Fibroblast of lung (primary cell): ENCODE measurements at regions not wholly inside any gene's neighbourhood (a gene's known extent, or its start where the extent isn't known, plus 50 kb on each side); places are given as distances from the start of the nearest gene placed in this dataset.

ENCODE experiments used
- DNase-seq, 2 donors: peaks; one replicate each; pipeline versions ENCODE4 v3.0.0 to v3.0.0-alpha.2; 2010; ENCODE audit warnings: low read depth in 2 of 2
- H2AFZ ChIP-seq: 2 replicates; pipeline ENCODE4 v1.5.1; 2012; ENCODE audit warnings: low read length, control low read depth, inconsistent platforms
- H3K27ac ChIP-seq: 2 replicates; pipeline ENCODE4 v1.5.1; 2011; ENCODE audit warnings: low read length, control low read depth; ENCODE audit not compliant: insufficient read depth
- H3K27me3 ChIP-seq: 2 replicates; pipeline ENCODE4 v1.5.1; 2011; ENCODE audit warnings: mild to moderate bottlenecking, low read length; ENCODE audit not compliant: control insufficient read depth, insufficient read depth
- H3K36me3 ChIP-seq: 2 replicates; pipeline ENCODE4 v1.5.1; 2011; ENCODE audit warnings: low read length; ENCODE audit not compliant: control insufficient read depth, insufficient read depth
- H3K4me1 ChIP-seq: 2 replicates; pipeline ENCODE4 v1.5.1; 2011; ENCODE audit warnings: low read length; ENCODE audit not compliant: control insufficient read depth, insufficient read depth; ENCODE audit errors: extremely low read depth
- H3K4me2 ChIP-seq: 2 replicates; pipeline ENCODE4 v1.5.1; 2011; ENCODE audit warnings: low read length, control low read depth; ENCODE audit not compliant: insufficient read depth; ENCODE audit errors: extremely low read depth
- H3K4me3 ChIP-seq, 4 experiments: fragments of 200-600 bp in 1 of 4; sonication (generic) in 1 of 4; replicated peaks in 1 of 4; 2 replicates each; pipeline ENCODE4 v1.5.1; 2011 to 2016; ENCODE audit warnings: low read length in 4 of 4, low read depth in 3 of 4, mild to moderate bottlenecking in 3 of 4, control low read depth in 2 of 4, inconsistent platforms in 1 of 4, mixed read lengths in 1 of 4; ENCODE audit not compliant: insufficient read depth in 1 of 4; ENCODE audit errors: control extremely low read depth in 1 of 4
- H3K79me2 ChIP-seq: 2 replicates; pipeline ENCODE4 v1.5.1; 2012; ENCODE audit warnings: mild to moderate bottlenecking, low read length, inconsistent platforms; ENCODE audit not compliant: control insufficient read depth, insufficient read depth
- H3K9ac ChIP-seq: 2 replicates; pipeline ENCODE4 v1.5.1; 2011; ENCODE audit warnings: mild to moderate bottlenecking, low read length, control low read depth; ENCODE audit not compliant: insufficient read depth
- H3K9me3 ChIP-seq: 2 replicates; pipeline ENCODE4 v1.5.1; 2012; ENCODE audit warnings: low read depth, low read length; ENCODE audit not compliant: control insufficient read depth, insufficient read depth
- H4K20me1 ChIP-seq: 2 replicates; pipeline ENCODE4 v1.5.1; 2011; ENCODE audit warnings: low read length; ENCODE audit not compliant: control insufficient read depth, insufficient read depth; ENCODE audit errors: extremely low read depth
- EZH2 ChIP-seq: IDR thresholded peaks from 2 replicates; pipeline ENCODE4 v1.5.1; 2012; ENCODE audit warnings: low read length, control low read depth, mild to moderate bottlenecking; ENCODE audit errors: missing control alignments
- TF ChIP-seq, protein P1 (sequence below), 2 donors: IDR thresholded peaks in 1 of 2; conservative IDR thresholded peaks in 1 of 2; 1 replicate in 1 of 2; 2 replicates in 1 of 2; pipeline ENCODE4 v1.5.1; 2011 to 2012; ENCODE audit warnings: low read length in 2 of 2, control low read depth in 1 of 2, inconsistent platforms in 1 of 2, low read depth in 1 of 2, mild to moderate bottlenecking in 1 of 2

- H3K79me2 ChIP-seq, result peaks cover 26% of the 10 kb centered on the region
- no peak overlapping the region for H2AFZ ChIP-seq
- H3K4me3 ChIP-seq, result peak overlapping the region; percentile 80 to 99 (median 95)
- no peak overlapping the region for H3K9ac ChIP-seq
- no peaks in the 10 kb centered on the region for H3K4me1 ChIP-seq
- H3K27me3 ChIP-seq, result no peaks in the 10 kb centered on the region
- no peaks in the 10 kb centered on the region for H3K9me3 ChIP-seq
- no peak overlapping the region for H3K27ac ChIP-seq
- no peaks in the 10 kb centered on the region for H4K20me1 ChIP-seq
- peak overlapping the region; percentile 82 for H3K4me2 ChIP-seq
- no peak for DNase-seq
- TF ChIP-seq, protein P1, sequence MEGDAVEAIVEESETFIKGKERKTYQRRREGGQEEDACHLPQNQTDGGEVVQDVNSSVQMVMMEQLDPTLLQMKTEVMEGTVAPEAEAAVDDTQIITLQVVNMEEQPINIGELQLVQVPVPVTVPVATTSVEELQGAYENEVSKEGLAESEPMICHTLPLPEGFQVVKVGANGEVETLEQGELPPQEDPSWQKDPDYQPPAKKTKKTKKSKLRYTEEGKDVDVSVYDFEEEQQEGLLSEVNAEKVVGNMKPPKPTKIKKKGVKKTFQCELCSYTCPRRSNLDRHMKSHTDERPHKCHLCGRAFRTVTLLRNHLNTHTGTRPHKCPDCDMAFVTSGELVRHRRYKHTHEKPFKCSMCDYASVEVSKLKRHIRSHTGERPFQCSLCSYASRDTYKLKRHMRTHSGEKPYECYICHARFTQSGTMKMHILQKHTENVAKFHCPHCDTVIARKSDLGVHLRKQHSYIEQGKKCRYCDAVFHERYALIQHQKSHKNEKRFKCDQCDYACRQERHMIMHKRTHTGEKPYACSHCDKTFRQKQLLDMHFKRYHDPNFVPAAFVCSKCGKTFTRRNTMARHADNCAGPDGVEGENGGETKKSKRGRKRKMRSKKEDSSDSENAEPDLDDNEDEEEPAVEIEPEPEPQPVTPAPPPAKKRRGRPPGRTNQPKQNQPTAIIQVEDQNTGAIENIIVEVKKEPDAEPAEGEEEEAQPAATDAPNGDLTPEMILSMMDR (conservative IDR thresholded peaks at IDR 0.05 in 1 of 2, IDR thresholded peaks at IDR 0.05 in 1 of 2; ENCODE audit: low read depth in 1 of 2, low read length in 2 of 2), result no peak
- TF ChIP-seq EZH2, result no peak
- H3K36me3 ChIP-seq, result peaks cover 3% of the 10 kb centered on the region
Measured at GRCh38 chr3:107242579-107242978, 134.7 kb upstream of the CCDC54 start.

GRCh38 chr3:107247116-107247515 lies 130.1 kb upstream of the CCDC54 start:
- Histone ChIP-seq H3K27me3 (no peaks in the 10 kb centered on the region), H3K9me3 (no peaks in the 10 kb centered on the region), H2AFZ (no peak overlapping the region), H3K4me1 (no peaks in the 10 kb centered on the region), H3K36me3 (peaks cover 7% of the 10 kb centered on the region), H3K27ac (no peak overlapping the region), H3K79me2 (peaks cover 12% of the 10 kb centered on the region), H3K9ac (no peak overlapping the region), H3K4me2 (no peak overlapping the region), H3K4me3 (no peak overlapping the region), H4K20me1 (no peaks in the 10 kb centered on the region)
- TF ChIP-seq, protein P1 (conservative IDR thresholded peaks at IDR 0.05 in 1 of 2, IDR thresholded peaks at IDR 0.05 in 1 of 2; ENCODE audit: low read depth in 1 of 2, low read length in 2 of 2), result no peak
- TF ChIP-seq EZH2, result no peak
- no peak for DNase-seq

DNA sequence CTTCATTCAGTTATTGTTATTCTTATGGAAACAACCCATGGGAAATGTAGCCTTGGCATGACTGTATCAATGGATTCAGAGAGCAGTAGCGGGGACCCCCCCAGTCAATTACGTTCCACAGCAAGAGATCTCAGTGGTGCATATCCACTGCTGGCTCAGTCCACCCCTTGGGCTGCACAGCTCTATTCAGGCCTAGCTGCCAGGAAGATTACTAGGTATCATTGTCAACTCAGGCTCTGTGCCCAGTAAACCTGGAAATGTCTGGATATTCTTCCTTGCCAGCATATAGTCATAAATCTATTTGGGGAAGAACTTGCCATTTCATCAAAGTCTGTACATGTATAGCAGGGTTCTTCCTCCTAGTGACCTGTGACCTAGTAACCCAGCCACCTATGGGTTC lies 128.1 kb upstream of the CCDC54 start:
- Histone ChIP-seq H3K79me2 (no peaks in the 10 kb centered on the region), H3K27ac (no peak overlapping the region), H3K9ac (no peak overlapping the region), H3K27me3 (no peaks in the 10 kb centered on the region), H3K9me3 (no peaks in the 10 kb centered on the region), H3K4me3 (no peak overlapping the region), H2AFZ (no peak overlapping the region), H3K4me1 (no peaks in the 10 kb centered on the region), H4K20me1 (no peaks in the 10 kb centered on the region), H3K36me3 (peaks cover 7% of the 10 kb centered on the region), H3K4me2 (no peak overlapping the region)
- TF ChIP-seq, protein P1 (conservative IDR thresholded peaks at IDR 0.05 in 1 of 2, IDR thresholded peaks at IDR 0.05 in 1 of 2; ENCODE audit: low read depth in 1 of 2, low read length in 2 of 2), result no peak
- no peak for TF ChIP-seq EZH2
- no peak for DNase-seq
